GM10248 (cell line): ENCODE measurements at regions not wholly inside any gene's neighbourhood (a gene's known extent, or its start where the extent isn't known, plus 50 kb on each side); places are given as distances from the start of the nearest gene placed in this dataset.

Source experiments
- CTCF ChIA-PET: fragments of 300-600 bp; sonication (Branson Sonifier 250); formaldehyde crosslinking; extraction: SDS; loops from one replicate; lab custom pipeline; 2021; ENCODE audit warnings: antibody characterized with exemption; lab: Yijun Ruan, JAX
- POLR2A ChIA-PET: fragments of 350-650 bp; sonication (Branson Sonifier 250); formaldehyde crosslinking; extraction: SDS; loops from one replicate; lab custom pipeline; 2020; ENCODE audit warnings: antibody characterized with exemption; lab: Yijun Ruan, JAX
- DNase-seq: peaks from one replicate; pipeline ENCODE4 v3.0.0; 2012; ENCODE audit errors: extremely low spot score
- TF ChIP-seq, protein P1 (sequence below): IDR thresholded peaks from 2 replicates; pipeline ENCODE4 v1.5.1; 2012; ENCODE audit warnings: mild to moderate bottlenecking, low read depth; ENCODE audit errors: extremely low read depth, missing control alignments, control extremely low read depth

DNA sequence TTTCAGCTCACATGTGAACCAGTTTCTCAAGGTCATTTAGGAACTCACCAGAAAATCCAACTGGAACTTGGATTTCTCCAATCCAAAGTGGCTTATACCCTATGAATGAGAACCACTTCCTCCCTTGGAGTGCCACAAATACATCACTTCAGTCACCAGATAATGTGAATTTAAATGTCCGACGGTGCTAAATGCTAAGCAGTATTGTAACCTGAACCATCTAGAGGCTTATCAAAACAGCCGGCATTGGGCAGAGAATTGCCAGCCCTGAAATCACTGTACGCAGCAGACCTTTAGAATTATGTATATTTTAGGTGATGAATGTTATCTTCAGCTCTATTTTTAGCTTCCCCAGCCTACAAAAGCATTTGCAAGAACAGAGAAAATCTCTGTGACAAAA is 76.8 kb upstream of the COX20 start:
- ChIA-PET CTCF (interaction anchor here (1.3 to 1.4 kb wide), 2 partner anchors 20 to 154 kb away, joined by 3 to 5 read pairs; no protein-coding TSS in a partner anchor), POLR2A (no interaction called here)
- no peak for DNase-seq
- TF ChIP-seq, protein P1, sequence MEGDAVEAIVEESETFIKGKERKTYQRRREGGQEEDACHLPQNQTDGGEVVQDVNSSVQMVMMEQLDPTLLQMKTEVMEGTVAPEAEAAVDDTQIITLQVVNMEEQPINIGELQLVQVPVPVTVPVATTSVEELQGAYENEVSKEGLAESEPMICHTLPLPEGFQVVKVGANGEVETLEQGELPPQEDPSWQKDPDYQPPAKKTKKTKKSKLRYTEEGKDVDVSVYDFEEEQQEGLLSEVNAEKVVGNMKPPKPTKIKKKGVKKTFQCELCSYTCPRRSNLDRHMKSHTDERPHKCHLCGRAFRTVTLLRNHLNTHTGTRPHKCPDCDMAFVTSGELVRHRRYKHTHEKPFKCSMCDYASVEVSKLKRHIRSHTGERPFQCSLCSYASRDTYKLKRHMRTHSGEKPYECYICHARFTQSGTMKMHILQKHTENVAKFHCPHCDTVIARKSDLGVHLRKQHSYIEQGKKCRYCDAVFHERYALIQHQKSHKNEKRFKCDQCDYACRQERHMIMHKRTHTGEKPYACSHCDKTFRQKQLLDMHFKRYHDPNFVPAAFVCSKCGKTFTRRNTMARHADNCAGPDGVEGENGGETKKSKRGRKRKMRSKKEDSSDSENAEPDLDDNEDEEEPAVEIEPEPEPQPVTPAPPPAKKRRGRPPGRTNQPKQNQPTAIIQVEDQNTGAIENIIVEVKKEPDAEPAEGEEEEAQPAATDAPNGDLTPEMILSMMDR: no peak

DNA sequence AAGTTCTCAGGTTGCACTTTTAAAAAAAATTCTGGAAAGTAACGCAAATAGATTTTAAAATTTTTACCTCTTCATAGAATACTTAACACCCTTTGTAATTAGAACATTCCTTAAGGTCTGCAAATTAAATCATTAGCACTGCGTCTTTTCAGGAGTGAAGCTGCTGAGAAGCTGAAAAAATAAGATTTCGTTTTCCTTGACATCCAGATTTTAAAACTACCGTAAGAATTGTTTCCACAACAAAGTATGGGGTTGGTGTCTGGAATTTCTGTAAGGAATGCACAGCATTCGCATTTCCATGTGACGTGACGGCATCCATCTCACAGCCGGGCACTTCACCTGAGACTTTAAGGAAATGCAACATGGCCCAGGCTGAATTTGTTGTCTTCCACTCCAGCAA is 76.3 kb upstream of the COX20 start:
- TF ChIP-seq, protein P1: no peak
- no peak for DNase-seq
- POLR2A ChIA-PET: no interaction called here
- CTCF ChIA-PET: interaction anchor here (1.4 kb wide), 1 partner anchor 155 kb away, joined by 5 read pairs; no protein-coding TSS in a partner anchor

DNA sequence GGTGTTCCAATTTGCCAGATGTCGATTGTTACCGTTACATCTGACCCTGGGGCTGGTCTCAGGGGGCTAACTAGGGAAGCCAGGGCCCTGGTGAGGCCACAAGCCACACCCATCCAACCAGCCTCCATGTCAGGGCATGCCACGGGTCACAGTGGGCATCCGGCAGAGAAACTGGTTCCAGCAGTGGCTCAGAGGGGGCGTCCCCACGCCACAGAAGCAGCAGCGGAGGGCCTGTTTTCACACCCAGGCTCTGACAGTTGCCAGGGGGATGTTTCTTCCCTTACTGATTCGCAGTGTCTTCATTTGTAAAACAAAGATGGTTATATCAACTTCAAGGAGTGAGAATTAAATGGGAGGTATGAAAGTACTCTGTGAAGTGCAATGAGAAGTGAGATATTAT is 75.0 kb upstream of the COX20 start:
- ChIA-PET POLR2A (no interaction called here), CTCF (no interaction called here)
- TF ChIP-seq, protein P1: no peak
- no peak for DNase-seq

DNA sequence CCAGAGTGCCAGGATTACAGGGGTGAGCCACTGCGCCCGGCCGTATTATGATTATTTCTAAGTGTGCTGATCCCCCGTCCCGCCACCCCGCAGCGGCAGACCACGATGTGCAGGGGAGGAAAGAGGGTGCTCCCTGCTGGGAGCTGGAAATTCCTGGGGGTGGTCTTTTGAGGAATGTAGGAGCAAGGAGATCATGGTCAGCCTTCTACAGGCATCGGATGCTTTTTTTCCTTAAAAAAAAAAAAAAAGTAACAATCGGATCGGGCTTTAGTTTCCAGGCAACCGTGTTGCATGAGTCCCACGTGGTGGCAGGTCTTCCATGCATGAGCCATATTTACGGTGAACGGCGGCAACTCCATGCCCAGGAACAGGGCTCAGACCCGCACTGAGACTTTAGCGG is 74.2 kb upstream of the COX20 start:
- POLR2A ChIA-PET: no interaction called here
- no peak for DNase-seq

DNA sequence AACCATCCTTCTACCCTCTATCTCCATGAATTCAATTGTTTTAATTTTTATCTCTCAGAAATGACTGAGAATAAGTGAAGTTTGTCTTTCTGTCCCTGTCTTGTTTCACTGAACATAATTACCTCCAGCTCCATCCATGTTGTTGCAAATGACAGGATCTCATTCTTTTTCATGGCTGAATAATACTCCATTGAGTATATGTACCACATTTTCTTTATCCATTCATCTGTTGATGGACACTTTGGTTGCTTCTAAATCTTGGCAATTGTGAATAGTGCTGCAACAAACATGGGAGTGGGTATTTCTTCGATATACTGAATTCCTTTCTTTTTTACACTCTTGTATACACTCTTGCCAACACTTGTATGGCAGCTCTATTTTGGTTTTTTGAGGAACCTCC is 72.8 kb upstream of the COX20 start:
- POLR2A ChIA-PET: no interaction called here
- DNase-seq: no peak
- CTCF ChIA-PET: no interaction called here
- TF ChIP-seq, protein P1: no peak

More for the DNA sequence above, 74.2 kb upstream of the COX20 start:
- CTCF ChIA-PET: no interaction called here
- TF ChIP-seq, protein P1: no peak

DNA sequence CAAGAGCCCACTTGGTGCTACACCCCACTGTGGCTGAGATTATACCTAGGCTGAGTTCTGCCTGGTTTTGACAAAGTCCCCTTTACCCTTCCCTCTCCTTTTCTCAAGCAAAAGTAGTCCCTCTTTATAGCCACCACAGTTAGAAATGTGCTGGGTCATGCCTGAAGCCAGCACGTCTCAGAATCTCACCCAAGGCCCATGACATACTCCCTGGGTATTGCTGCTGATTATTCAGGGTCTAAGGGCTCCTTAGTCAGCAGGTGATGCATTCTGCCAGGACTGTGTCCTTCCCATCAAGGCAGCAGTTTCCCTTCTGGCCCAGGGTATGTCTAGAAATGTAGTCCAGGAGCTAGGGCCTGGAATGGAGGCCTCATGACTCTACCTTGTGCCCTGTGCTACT is 67.3 kb upstream of the COX20 start:
- POLR2A ChIA-PET: no interaction called here

More for the DNA sequence above, 67.3 kb upstream of the COX20 start:
- CTCF ChIA-PET: no interaction called here
- TF ChIP-seq, protein P1: no peak
- no peak for DNase-seq
